GM23248 (cell line): ENCODE measurements at regions not wholly inside any gene's neighbourhood (a gene's known extent, or its start where the extent isn't known, plus 50 kb on each side); places are given as distances from the start of the nearest gene placed in this dataset.
"Not testable (repeated sequence)": the region's sequence is repeated elsewhere in the genome, so short reads cannot be mapped to it uniquely, and the experiment has no call there.

Experiments
- DNase-seq: peaks from one replicate; pipeline ENCODE4 v3.0.0-alpha.2; 2015
- H2AFZ ChIP-seq: fragments of 200-600 bp; sonication (generic); 2 replicates; pipeline ENCODE4 v1.6.1; 2016; ENCODE audit warnings: antibody characterized with exemption
- H3F3A ChIP-seq: fragments of 200-600 bp; sonication (generic); 2 replicates; pipeline ENCODE4 v1.6.1; 2016; ENCODE audit warnings: mild to moderate bottlenecking, antibody characterized with exemption, mixed run types; ENCODE audit not compliant: insufficient read depth
- H3K27ac ChIP-seq: fragments of 200-600 bp; sonication (generic); 2 replicates; pipeline ENCODE4 v1.5.1; 2016; ENCODE audit warnings: mild to moderate bottlenecking
- H3K27me3 ChIP-seq: fragments of 200-600 bp; sonication (generic); replicated peaks from 2 replicates; pipeline ENCODE4 v1.6.1; 2016; ENCODE audit warnings: mild to moderate bottlenecking; ENCODE audit not compliant: insufficient read depth
- H3K36me3 ChIP-seq: fragments of 200-600 bp; sonication (generic); 2 replicates; pipeline ENCODE4 v1.6.1; 2016; ENCODE audit warnings: low read depth, mild to moderate bottlenecking
- H3K4me1 ChIP-seq: fragments of 200-600 bp; sonication (generic); 2 replicates; pipeline ENCODE4 v1.6.1; 2016; ENCODE audit warnings: mild to moderate bottlenecking; ENCODE audit not compliant: insufficient read depth
- H3K4me2 ChIP-seq: fragments of 200-600 bp; sonication (generic); one replicate; pipeline ENCODE4 v1.6.1; 2016; ENCODE audit warnings: mild to moderate bottlenecking; ENCODE audit not compliant: unreplicated experiment
- H3K4me3 ChIP-seq: fragments of 200-600 bp; sonication (generic); 2 replicates; pipeline ENCODE4 v1.5.1; 2016; ENCODE audit warnings: mild to moderate bottlenecking
- H3K79me2 ChIP-seq: fragments of 200-600 bp; sonication (generic); 2 replicates; pipeline ENCODE4 v1.6.1; 2016; ENCODE audit warnings: mild to moderate bottlenecking; ENCODE audit not compliant: insufficient read depth
- H3K9ac ChIP-seq: fragments of 200-600 bp; sonication (generic); 2 replicates; pipeline ENCODE4 v1.6.1; 2016; ENCODE audit warnings: mild to moderate bottlenecking
- H3K9me2 ChIP-seq: fragments of 200-600 bp; sonication (generic); 2 replicates; pipeline ENCODE4 v1.6.1; 2016; ENCODE audit warnings: mixed run types, mild to moderate bottlenecking, moderate library complexity; ENCODE audit not compliant: insufficient read depth
- H3K9me3 ChIP-seq: fragments of 200-600 bp; sonication (generic); one replicate; pipeline ENCODE4 v1.6.1; 2017; ENCODE audit warnings: low read depth
- H4K20me1 ChIP-seq: fragments of 200-600 bp; sonication (generic); 2 replicates; pipeline ENCODE4 v1.6.0; 2016; ENCODE audit not compliant: insufficient read depth
- EZH2 ChIP-seq: fragments of 200-600 bp; sonication (generic); IDR thresholded peaks from 2 replicates; pipeline ENCODE4 v1.6.1; 2018; ENCODE audit warnings: antibody characterized with exemption, mild to moderate bottlenecking; ENCODE audit not compliant: insufficient read depth, poor library complexity, severe bottlenecking
- EZH2phosphoT487 ChIP-seq: fragments of 200-600 bp; sonication (generic); IDR thresholded peaks from 2 replicates; pipeline ENCODE4 v1.6.1; 2018; ENCODE audit warnings: antibody characterized with exemption, moderate library complexity, mild to moderate bottlenecking, low read depth; ENCODE audit not compliant: insufficient read depth
- WGBS, 2 experiments: methylation state at CpG; one replicate each; pipeline ENCODE4 v1.1.6; 2015 to 2017; ENCODE audit warnings: low lambda C conversion rate in 2 of 2, low coverage in 1 of 2; ENCODE audit errors: missing lambda C conversion rate in 2 of 2; 5-methylcytosine and 5-hydroxymethylcytosine counted together
- in situ Hi-C: fragments of 300-500 bp; cut with MboI; formaldehyde crosslinking; loops from 2 replicates; pipeline ENCODE4 v1.15.0; 2020

DNA sequence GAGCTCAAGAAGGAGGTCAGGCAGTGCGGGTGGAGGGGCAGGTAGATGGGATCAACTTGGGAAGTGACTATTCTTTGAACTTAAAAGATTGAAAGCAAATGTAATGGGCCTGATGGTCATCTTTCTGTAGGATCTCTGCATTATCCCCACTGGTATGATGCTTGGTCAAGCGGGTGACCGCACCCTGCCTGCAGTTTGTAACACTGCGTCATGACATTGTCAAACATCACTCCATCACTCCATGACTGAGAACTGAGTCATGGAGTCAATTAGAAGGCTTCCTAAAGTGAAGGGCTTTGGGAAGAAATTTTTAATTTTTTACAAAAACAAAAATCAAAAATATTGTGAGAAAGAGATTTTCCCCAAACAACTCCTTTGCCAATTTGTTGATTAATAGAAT is 62.4 kb upstream of the BMAL1 start:
- in situ Hi-C loops, result no loop called here
- Histone ChIP-seq H3K27ac (peak overlapping the region; percentile 100), H3K9ac (peak overlapping the region; percentile 90)

DNA sequence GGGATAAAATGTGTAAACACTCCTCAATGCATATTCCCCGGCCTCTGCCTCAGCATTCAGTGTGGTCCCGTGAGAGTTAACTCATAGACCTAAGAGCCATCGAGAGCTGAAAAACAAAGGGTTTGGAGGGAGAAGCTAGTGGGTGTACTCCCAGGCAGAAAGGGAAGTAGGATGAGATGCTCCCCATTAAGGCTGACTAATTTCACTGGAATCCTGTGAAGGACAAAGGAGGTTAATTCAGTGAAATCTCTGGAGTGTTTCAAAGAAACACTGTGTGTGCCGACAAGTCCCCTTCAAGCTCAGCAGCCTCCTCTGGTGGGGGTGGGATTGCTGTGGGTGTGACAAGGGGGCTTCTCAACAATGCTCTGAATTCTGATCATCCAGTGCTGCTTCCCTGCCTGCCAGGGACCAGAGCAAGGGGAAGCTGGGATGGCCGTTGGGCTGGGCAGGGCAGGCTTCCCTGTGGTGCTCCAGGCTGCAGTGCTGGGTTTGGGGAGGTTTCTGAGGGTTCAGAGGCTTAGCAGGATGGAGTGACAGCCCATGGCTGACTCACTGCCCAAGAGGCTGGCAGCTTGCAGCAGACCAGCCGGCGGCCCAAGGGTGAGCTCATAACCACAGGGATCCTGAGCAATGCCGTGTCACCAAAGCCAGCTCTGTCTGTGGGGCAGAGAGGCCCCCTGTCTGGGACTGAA is 61.4 kb upstream of the BMAL1 start:
- Histone ChIP-seq H3K79me2 (no peaks in the 10 kb centered on the region), H3K9ac (peak overlapping the region; percentile 90), H3K4me3 (peak overlapping the region; percentile 66), H3K9me3 (no peaks in the 10 kb centered on the region), H3K4me1 (peaks cover 39% of the 10 kb centered on the region), H3K27ac (peak overlapping the region; percentile 100), H3K9me2 (no peaks in the 10 kb centered on the region), H3F3A (peaks cover 34% of the 10 kb centered on the region), H3K4me2 (peak overlapping the region; percentile 83), H2AFZ (peak overlapping the region; percentile 63), H4K20me1 (no peaks in the 10 kb centered on the region), H3K27me3 (no peaks in the 10 kb centered on the region), H3K36me3 (no peaks in the 10 kb centered on the region)
- WGBS, 2 experiments, result 1 to 2% methylated on average over 7 to 8 of the region's 8 CpGs
- in situ Hi-C loops, result no loop called here
- DNase-seq, result peak; percentile 99
- no peak for TF ChIP-seq EZH2phosphoT487
- no peak for TF ChIP-seq EZH2

More for the DNA sequence above, 62.4 kb upstream of the BMAL1 start:
- Histone ChIP-seq H3K9me2 (no peaks in the 10 kb centered on the region), H3K27me3 (no peaks in the 10 kb centered on the region), H3F3A (peaks cover 34% of the 10 kb centered on the region), H3K36me3 (no peaks in the 10 kb centered on the region), H2AFZ (0 out of 2 replicates have a peak overlapping the region, but pooled peaks have one; percentile 54), H4K20me1 (no peaks in the 10 kb centered on the region), H3K79me2 (no peaks in the 10 kb centered on the region), H3K4me1 (peaks cover 39% of the 10 kb centered on the region), H3K4me2 (peak overlapping the region; percentile 83), H3K4me3 (peak overlapping the region; percentile 66; the same call in 1 of the 2 replicates), H3K9me3 (no peaks in the 10 kb centered on the region)
- peak; percentile 91 for DNase-seq
- TF ChIP-seq EZH2phosphoT487 (no peak), EZH2 (no peak)
- 3 to 8% methylated on average over 4 of the region's 4 CpGs for WGBS, 2 experiments

- Histone ChIP-seq H3K27me3 (no peaks in the 10 kb centered on the region), H3K79me2 (no peaks in the 10 kb centered on the region), H3F3A (peaks cover 34% of the 10 kb centered on the region), H3K4me2 (peak overlapping the region; percentile 75), H3K9me3 (no peaks in the 10 kb centered on the region), H3K27ac (peak overlapping the region; percentile 100), H2AFZ (peak overlapping the region; percentile 63), H3K4me1 (peaks cover 39% of the 10 kb centered on the region), H3K9ac (peak overlapping the region; percentile 90), H3K36me3 (no peaks in the 10 kb centered on the region), H3K4me3 (peak overlapping the region; percentile 28; the same call in 1 of the 2 replicates), H3K9me2 (no peaks in the 10 kb centered on the region), H4K20me1 (no peaks in the 10 kb centered on the region)
- WGBS, 2 experiments, result 32 to 34% methylated on average over 3 of the region's 3 CpGs
- in situ Hi-C loops, result no loop called here
- TF ChIP-seq EZH2phosphoT487, result no peak
- no peak for TF ChIP-seq EZH2
- DNase-seq, result no peak
Measured at GRCh38 chr11:13216711-13217075, 60.9 kb upstream of the BMAL1 start.

DNA sequence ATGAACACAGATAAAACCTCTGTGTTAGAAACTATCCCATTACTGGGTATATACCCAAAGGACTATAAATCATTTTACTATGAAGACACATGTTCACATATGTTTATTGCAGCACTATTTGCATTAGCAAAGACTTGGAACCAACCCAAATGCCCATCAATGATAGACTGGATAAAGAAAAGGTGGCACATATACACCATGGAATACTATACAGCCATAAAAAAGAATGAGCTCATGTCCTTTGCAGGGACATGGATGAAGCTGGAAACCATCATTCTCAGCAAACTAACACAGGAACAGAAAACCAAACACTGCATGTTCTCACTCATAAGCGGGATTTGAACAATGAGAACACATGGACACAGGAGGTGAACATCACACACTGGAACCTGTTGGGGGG is 58.9 kb upstream of the BMAL1 start:
- H3K9me2 ChIP-seq, H2AFZ ChIP-seq, H3K9me3 ChIP-seq, in situ Hi-C loops, H3K27ac ChIP-seq, DNase-seq, H3K27me3 ChIP-seq, H3K4me2 ChIP-seq, H3K79me2 ChIP-seq, H3K36me3 ChIP-seq, H3K4me3 ChIP-seq, H3K9ac ChIP-seq, H4K20me1 ChIP-seq: not testable (repeated sequence)
- Histone ChIP-seq H3F3A (peaks cover 41% of the 10 kb centered on the region), H3K4me1 (peaks cover 52% of the 10 kb centered on the region)
- 96 to 100% methylated on average over 1 of the region's 1 CpG for WGBS, 2 experiments
